Astrocyte of the spinal cord (primary cell): ENCODE measurements at regions not wholly inside any gene's neighbourhood (a gene's known extent, or its start where the extent isn't known, plus 50 kb on each side); places are given as distances from the start of the nearest gene placed in this dataset.

ENCODE experiments used
- DNase-seq: peaks from one replicate; pipeline ENCODE4 v3.0.0; 2011; ENCODE audit warnings: low read depth, low spot score
- H3K4me3 ChIP-seq: 2 replicates; pipeline ENCODE4 v1.5.1; 2011; ENCODE audit warnings: low read depth, mild to moderate bottlenecking, low read length, moderate library complexity
- in situ Hi-C: cut with HindIII; loops from 2 replicates; pipeline ENCODE4 v1.10.0; 2017; ENCODE audit warnings: low sequenced_read_pairs
- TF ChIP-seq, protein P1 (sequence below): IDR thresholded peaks from 2 replicates; pipeline ENCODE4 v1.5.1; 2012; ENCODE audit warnings: low read depth, mild to moderate bottlenecking, low read length, inconsistent platforms

GRCh38 chr18:22099925-22100324, 69.5 kb upstream of the GATA6 start:
- TF ChIP-seq, protein P1, sequence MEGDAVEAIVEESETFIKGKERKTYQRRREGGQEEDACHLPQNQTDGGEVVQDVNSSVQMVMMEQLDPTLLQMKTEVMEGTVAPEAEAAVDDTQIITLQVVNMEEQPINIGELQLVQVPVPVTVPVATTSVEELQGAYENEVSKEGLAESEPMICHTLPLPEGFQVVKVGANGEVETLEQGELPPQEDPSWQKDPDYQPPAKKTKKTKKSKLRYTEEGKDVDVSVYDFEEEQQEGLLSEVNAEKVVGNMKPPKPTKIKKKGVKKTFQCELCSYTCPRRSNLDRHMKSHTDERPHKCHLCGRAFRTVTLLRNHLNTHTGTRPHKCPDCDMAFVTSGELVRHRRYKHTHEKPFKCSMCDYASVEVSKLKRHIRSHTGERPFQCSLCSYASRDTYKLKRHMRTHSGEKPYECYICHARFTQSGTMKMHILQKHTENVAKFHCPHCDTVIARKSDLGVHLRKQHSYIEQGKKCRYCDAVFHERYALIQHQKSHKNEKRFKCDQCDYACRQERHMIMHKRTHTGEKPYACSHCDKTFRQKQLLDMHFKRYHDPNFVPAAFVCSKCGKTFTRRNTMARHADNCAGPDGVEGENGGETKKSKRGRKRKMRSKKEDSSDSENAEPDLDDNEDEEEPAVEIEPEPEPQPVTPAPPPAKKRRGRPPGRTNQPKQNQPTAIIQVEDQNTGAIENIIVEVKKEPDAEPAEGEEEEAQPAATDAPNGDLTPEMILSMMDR = no peak

GRCh38 chr18:22101731-22102130, 67.7 kb upstream of the GATA6 start:
- H3K4me3 ChIP-seq = no peak overlapping the region
- TF ChIP-seq, protein P1 = no peak
- in situ Hi-C loops = no loop called here
- DNase-seq = no peak

More at GRCh38 chr18:22099925-22100324, 69.5 kb upstream of the GATA6 start:
- in situ Hi-C loops = no loop called here
- DNase-seq = no peak
- no peak overlapping the region for H3K4me3 ChIP-seq

- no peak overlapping the region for H3K4me3 ChIP-seq
- DNase-seq = no peak
- TF ChIP-seq, protein P1 = no peak
Measured at GRCh38 chr18:22102953-22103646, 66.3 kb upstream of the GATA6 start.

GRCh38 chr18:22103647-22104031, 65.8 kb upstream of the GATA6 start:
- TF ChIP-seq, protein P1 = no peak
- no peak for DNase-seq
- in situ Hi-C loops = no loop called here
- H3K4me3 ChIP-seq = no peak overlapping the region

More at GRCh38 chr18:22102953-22103646, 66.3 kb upstream of the GATA6 start:
- in situ Hi-C loops = no loop called here

GRCh38 chr18:22106536-22107292, 62.7 kb upstream of the GATA6 start:
- in situ Hi-C loops = no loop called here
- H3K4me3 ChIP-seq = no peak overlapping the region
- DNase-seq = peak; percentile 3
- TF ChIP-seq, protein P1 = no peak

DNA sequence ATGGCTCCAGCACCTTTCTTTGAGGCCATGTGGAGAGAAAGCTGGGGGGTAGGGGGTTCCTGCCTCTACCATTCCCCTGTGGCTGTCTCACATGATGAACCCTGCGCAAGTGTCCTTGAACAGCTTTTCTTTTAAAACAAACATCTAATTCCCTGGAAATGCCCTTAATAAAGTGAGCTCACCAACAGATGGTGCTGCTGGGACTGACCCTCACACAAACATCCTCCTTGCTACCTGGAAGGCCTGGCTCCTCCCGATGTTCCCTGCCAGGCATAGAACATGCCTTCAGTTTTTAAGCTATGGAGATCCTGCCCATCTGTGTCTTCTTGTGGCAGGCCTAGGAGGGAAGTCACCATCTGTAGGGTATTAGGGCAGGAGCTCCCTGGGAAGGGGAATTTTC, 60.7 kb upstream of the GATA6 start:
- peak; percentile 5 for DNase-seq
- TF ChIP-seq, protein P1 = peak; percentile 23
- in situ Hi-C loops = no loop called here
- no peak overlapping the region for H3K4me3 ChIP-seq
